Mesenchymal stem cell (in vitro differentiated cells and primary cell): ENCODE measurements at regions not wholly inside any gene's neighbourhood (a gene's known extent, or its start where the extent isn't known, plus 50 kb on each side); places are given as distances from the start of the nearest gene placed in this dataset.
"Not testable (repeated sequence)": the region's sequence is repeated elsewhere in the genome, so short reads cannot be mapped to it uniquely, and the experiment has no call there.

Experiments used
- DNase-seq: peaks from one replicate; pipeline ENCODE4 v3.0.0-alpha.2; 2013
- H2AFZ ChIP-seq: one replicate; pipeline ENCODE4 v1.6.1; 2013; ENCODE audit warnings: low read depth, mild to moderate bottlenecking, control low read depth, inconsistent platforms, low read length, moderate library complexity
- H2AK5ac ChIP-seq: 2 replicates; pipeline ENCODE4 v1.6.1; 2013; ENCODE audit warnings: low read length, moderate library complexity, mild to moderate bottlenecking, inconsistent platforms; ENCODE audit not compliant: severe bottlenecking
- H2BK120ac ChIP-seq: one replicate; pipeline ENCODE4 v1.6.1; 2013; ENCODE audit warnings: low read depth, mild to moderate bottlenecking, inconsistent platforms, low read length, moderate library complexity
- H2BK12ac ChIP-seq, 2 experiments: one replicate each; pipeline ENCODE4 v1.6.1; 2013; ENCODE audit warnings: inconsistent platforms in 2 of 2, low read length in 2 of 2, mild to moderate bottlenecking in 2 of 2, moderate library complexity in 2 of 2, control low read depth in 1 of 2
- H2BK15ac ChIP-seq: one replicate; pipeline ENCODE4 v1.6.1; 2013; ENCODE audit warnings: mild to moderate bottlenecking, low read depth, inconsistent platforms; ENCODE audit not compliant: poor library complexity, severe bottlenecking
- H2BK5ac ChIP-seq: 2 replicates; pipeline ENCODE4 v1.6.1; 2013; ENCODE audit warnings: low read depth, mild to moderate bottlenecking, low read length, control low read depth, inconsistent platforms; ENCODE audit not compliant: poor library complexity, severe bottlenecking
- H3K14ac ChIP-seq, 2 experiments: one replicate each; pipeline ENCODE4 v1.6.1; 2013; ENCODE audit warnings: inconsistent platforms in 2 of 2, low read length in 2 of 2, control low read depth in 1 of 2, mild to moderate bottlenecking in 1 of 2, moderate library complexity in 1 of 2
- H3K18ac ChIP-seq, 2 experiments: one replicate each; pipeline ENCODE4 v1.6.1; 2013; ENCODE audit warnings: inconsistent platforms in 2 of 2, low read length in 2 of 2, control low read depth in 1 of 2, low read depth in 1 of 2, mild to moderate bottlenecking in 1 of 2
- H3K23ac ChIP-seq, 2 experiments: one replicate each; pipeline ENCODE4 v1.6.1; 2013; ENCODE audit warnings: inconsistent platforms in 2 of 2, low read length in 2 of 2, mild to moderate bottlenecking in 2 of 2, moderate library complexity in 2 of 2, control low read depth in 1 of 2
- H3K27ac ChIP-seq: 2 replicates; pipeline ENCODE4 v1.5.1; 2013; ENCODE audit warnings: mild to moderate bottlenecking, moderate library complexity, low read length, control low read depth, inconsistent platforms; ENCODE audit not compliant: poor library complexity, severe bottlenecking
- H3K27me3 ChIP-seq, 2 experiments: 2 replicates each; pipeline versions ENCODE4 v1.6.1 to v1.7.0; 2013; ENCODE audit warnings: low read length in 2 of 2, mild to moderate bottlenecking in 2 of 2, moderate library complexity in 2 of 2, control low read depth in 1 of 2, inconsistent platforms in 1 of 2; ENCODE audit not compliant: control insufficient read depth in 1 of 2, insufficient read depth in 1 of 2
- H3K36me3 ChIP-seq, 2 experiments: 2 replicates each; pipeline versions ENCODE4 v1.6.1 to v1.7.0; 2013; ENCODE audit warnings: low read length in 2 of 2, control low read depth in 1 of 2, inconsistent platforms in 1 of 2, low read depth in 1 of 2, mild to moderate bottlenecking in 1 of 2; ENCODE audit not compliant: insufficient read depth in 2 of 2, control insufficient read depth in 1 of 2
- H3K4ac ChIP-seq, 2 experiments: one replicate each; pipeline ENCODE4 v1.6.1; 2013; ENCODE audit warnings: inconsistent platforms in 2 of 2, low read length in 2 of 2, mild to moderate bottlenecking in 2 of 2, moderate library complexity in 2 of 2, control low read depth in 1 of 2, low read depth in 1 of 2
- H3K4me1 ChIP-seq: 2 replicates; pipeline ENCODE4 v1.6.1; 2013; ENCODE audit warnings: low read depth, low read length, control low read depth; ENCODE audit not compliant: control insufficient read depth, insufficient read depth
- H3K4me2 ChIP-seq: 2 replicates; pipeline ENCODE4 v1.6.1; 2013; ENCODE audit warnings: low read length, mild to moderate bottlenecking, inconsistent platforms; ENCODE audit not compliant: poor library complexity, severe bottlenecking
- H3K4me3 ChIP-seq, 2 experiments: 2 replicates each; pipeline versions ENCODE4 v1.5.1 to v1.7.0; 2013; ENCODE audit warnings: low read length in 2 of 2, mild to moderate bottlenecking in 2 of 2, control low read depth in 1 of 2, low read depth in 1 of 2; ENCODE audit not compliant: insufficient read depth in 1 of 2
- H3K79me1 ChIP-seq: replicated peaks from 2 replicates; pipeline ENCODE4 v1.6.1; 2013; ENCODE audit warnings: mild to moderate bottlenecking, control low read depth, low read length, inconsistent platforms; ENCODE audit not compliant: poor library complexity, severe bottlenecking
- H3K9ac ChIP-seq: 2 replicates; pipeline ENCODE4 v1.7.0; 2013; ENCODE audit warnings: mild to moderate bottlenecking, low read length, moderate library complexity
- H3K9me3 ChIP-seq: 2 replicates; pipeline ENCODE4 v1.7.0; 2013; ENCODE audit warnings: mild to moderate bottlenecking, low read length; ENCODE audit not compliant: control insufficient read depth
- H4K8ac ChIP-seq: one replicate; pipeline ENCODE4 v1.6.1; 2013; ENCODE audit warnings: inconsistent platforms, mild to moderate bottlenecking, low read length, moderate library complexity
- H4K91ac ChIP-seq: one replicate; pipeline ENCODE4 v1.6.1; 2013; ENCODE audit warnings: mild to moderate bottlenecking, low read length, inconsistent platforms
- WGBS: methylation state at CpG from one replicate; pipeline ENCODE4 v1.1.7; 2013; ENCODE audit warnings: mixed read lengths; 5-methylcytosine and 5-hydroxymethylcytosine counted together

- H2BK15ac ChIP-seq, H2BK5ac ChIP-seq, H2BK120ac ChIP-seq, H3K27me3 ChIP-seq, H4K8ac ChIP-seq, H3K27ac ChIP-seq, H3K36me3 ChIP-seq, H3K4me1 ChIP-seq, H3K23ac ChIP-seq, H3K79me1 ChIP-seq, H3K14ac ChIP-seq, H2AK5ac ChIP-seq, H2AFZ ChIP-seq, H3K9me3 ChIP-seq, H2BK12ac ChIP-seq, H3K9ac ChIP-seq, H3K4me2 ChIP-seq, DNase-seq, H3K18ac ChIP-seq, H4K91ac ChIP-seq, H3K4me3 ChIP-seq: not testable (repeated sequence)
- peak overlapping the region in 1 of 2 experiments; percentile 41 for H3K4ac ChIP-seq
- 90% methylated on average over 6 of the region's 8 CpGs for WGBS
These were observed 309.2 kb upstream of the PAPPA start for GRCh38 chr9:115844433-115844832.

- H3K18ac ChIP-seq = peak overlapping the region; percentile 16 to 80
- 0% methylated on average over 3 of the region's 3 CpGs for WGBS
These were observed 307.8 kb upstream of the PAPPA start for GRCh38 chr9:115845648-115846312.

GRCh38 chr9:115847216-115847615 is 306.4 kb upstream of the PAPPA start:
- Histone ChIP-seq H4K8ac (no peak overlapping the region), H3K4ac (no peak overlapping the region), H3K4me3 (no peak overlapping the region), H3K23ac (no peak overlapping the region), H2BK15ac (no peak overlapping the region), H2BK12ac (no peak overlapping the region), H3K27ac (no peak overlapping the region), H3K14ac (no peak overlapping the region), H3K79me1 (no peaks in the 10 kb centered on the region), H3K4me2 (no peak overlapping the region), H3K9me3 (no peaks in the 10 kb centered on the region), H2BK120ac (no peak overlapping the region), H2BK5ac (no peak overlapping the region), H4K91ac (no peak overlapping the region), H3K27me3 (no peaks in the 10 kb centered on the region), H3K4me1 (no peaks in the 10 kb centered on the region), H2AK5ac (no peak overlapping the region), H2AFZ (no peak overlapping the region), H3K9ac (no peak overlapping the region), H3K18ac (no peak overlapping the region), H3K36me3 (no peaks in the 10 kb centered on the region)
- DNase-seq = peak; percentile 71
- WGBS = 0% methylated on average over 1 of the region's 1 CpG

More at GRCh38 chr9:115845648-115846312, 307.8 kb upstream of the PAPPA start:
- H3K4ac ChIP-seq = peak overlapping the region; percentile 5 to 96
- H2BK12ac ChIP-seq = peak overlapping the region; percentile 14 to 84
- H3K23ac ChIP-seq = no peak overlapping the region
- no peak overlapping the region for H3K4me3 ChIP-seq
- H2AFZ ChIP-seq = no peak overlapping the region
- H3K4me1 ChIP-seq = no peaks in the 10 kb centered on the region
- no peak overlapping the region for H3K14ac ChIP-seq
- peak; percentile 97 for DNase-seq
- H2BK5ac ChIP-seq = no peak overlapping the region
- H3K27ac ChIP-seq = no peak overlapping the region
- no peaks in the 10 kb centered on the region for H3K27me3 ChIP-seq
- no peak overlapping the region for H2BK120ac ChIP-seq
- H3K36me3 ChIP-seq = no peaks in the 10 kb centered on the region
- H2BK15ac ChIP-seq = no peak overlapping the region
- H2AK5ac ChIP-seq = no peak overlapping the region
- H3K9me3 ChIP-seq = no peaks in the 10 kb centered on the region
- no peak overlapping the region for H4K8ac ChIP-seq
- H4K91ac ChIP-seq = peak overlapping the region; percentile 19
- no peak overlapping the region for H3K4me2 ChIP-seq
- H3K9ac ChIP-seq = no peak overlapping the region
- H3K79me1 ChIP-seq = no peaks in the 10 kb centered on the region

DNA sequence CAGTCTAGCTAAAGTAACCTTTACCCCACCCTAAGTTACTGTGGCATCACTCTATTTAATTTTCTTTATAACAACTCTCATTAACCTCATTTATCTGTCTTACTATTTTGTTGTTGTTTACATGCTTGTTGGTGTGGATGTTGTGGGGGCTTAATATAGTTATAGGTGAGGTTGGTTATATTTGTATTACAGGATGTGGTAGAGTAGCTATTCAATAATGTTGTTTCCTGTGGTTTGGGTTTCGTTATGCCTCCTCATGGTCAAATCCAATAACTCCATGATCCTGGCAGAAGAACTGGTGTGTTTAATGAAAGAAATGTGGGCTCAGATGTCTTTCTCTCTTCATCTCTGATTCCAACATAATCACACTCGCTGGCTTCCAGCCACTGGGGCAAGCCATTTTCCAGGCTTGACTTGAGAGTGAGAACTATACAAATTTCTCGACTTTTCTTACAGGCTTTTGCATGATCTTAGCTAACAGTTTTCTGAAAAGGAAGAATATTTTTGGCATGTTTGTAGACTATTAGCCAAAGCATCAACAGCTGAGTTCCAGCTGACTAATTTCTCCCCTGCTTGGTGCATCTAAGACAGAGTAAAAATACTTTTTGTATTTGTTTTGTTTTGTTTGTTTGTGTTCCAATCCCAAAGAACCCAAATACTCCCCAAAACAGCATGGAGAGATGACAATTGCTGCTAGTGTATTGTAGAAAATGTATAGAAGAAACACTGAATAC is 303.7 kb upstream of the PAPPA start:
- Histone ChIP-seq H3K23ac (no peak overlapping the region), H3K4ac (peak overlapping the region in 1 of 2 experiments; percentile 13), H4K8ac (no peak overlapping the region), H3K4me3 (no peak overlapping the region), H3K36me3 (no peaks in the 10 kb centered on the region), H3K4me2 (no peak overlapping the region), H2BK120ac (peak overlapping the region; percentile 29), H2BK15ac (no peak overlapping the region), H2BK12ac (peak overlapping the region in 1 of 2 experiments; percentile 83), H3K9ac (no peak overlapping the region), H3K27ac (no peak overlapping the region), H3K4me1 (no peaks in the 10 kb centered on the region), H3K18ac (peak overlapping the region; percentile 40 to 74), H3K14ac (no peak overlapping the region), H3K9me3 (no peaks in the 10 kb centered on the region), H2AFZ (no peak overlapping the region), H3K79me1 (no peaks in the 10 kb centered on the region), H2BK5ac (no peak overlapping the region), H4K91ac (no peak overlapping the region), H2AK5ac (no peak overlapping the region), H3K27me3 (no peaks in the 10 kb centered on the region)
- WGBS = 100% methylated on average over 2 of the region's 3 CpGs
- DNase-seq = peak; percentile 22
